SU-DHL-6 (cell line): ENCODE measurements at regions not wholly inside any gene's neighbourhood (a gene's known extent, or its start where the extent isn't known, plus 50 kb on each side); places are given as distances from the start of the nearest gene placed in this dataset.

Experiments
- CTCF ChIP-seq: fragments of 200-600 bp; sonication (generic); IDR thresholded peaks from one replicate; pipeline ENCODE4 v1.5.1; 2017; ENCODE audit warnings: antibody characterized with exemption, mild to moderate bottlenecking, low read length, moderate library complexity; ENCODE audit not compliant: insufficient read depth, poor library complexity, severe bottlenecking
- EZH2phosphoT487 ChIP-seq: fragments of 200-600 bp; sonication (generic), shearing (Covaris generic); conservative IDR thresholded peaks from 2 replicates; pipeline ENCODE4 v1.6.1; 2018; ENCODE audit warnings: mild to moderate bottlenecking, antibody characterized with exemption, low read length, moderate library complexity, mixed read lengths

GRCh38 chr12:84463741-84464495 lies 448.7 kb downstream of the SLC6A15 start:
- no peak for TF ChIP-seq CTCF
- TF ChIP-seq EZH2phosphoT487, result no peak
